Endothelial cell of hepatic sinusoid (primary cell): ENCODE measurements at regions not wholly inside any gene's neighbourhood (a gene's known extent, or its start where the extent isn't known, plus 50 kb on each side); places are given as distances from the start of the nearest gene placed in this dataset.

Experiments used
- in situ Hi-C: cut with HindIII; loops from 2 replicates; pipeline ENCODE4 v1.10.0; 2017; ENCODE audit warnings: low sequenced_read_pairs

GRCh38 chr1:238596703-238597102, 706.0 kb upstream of the ZP4 start:
- in situ Hi-C loops: no loop called here

DNA sequence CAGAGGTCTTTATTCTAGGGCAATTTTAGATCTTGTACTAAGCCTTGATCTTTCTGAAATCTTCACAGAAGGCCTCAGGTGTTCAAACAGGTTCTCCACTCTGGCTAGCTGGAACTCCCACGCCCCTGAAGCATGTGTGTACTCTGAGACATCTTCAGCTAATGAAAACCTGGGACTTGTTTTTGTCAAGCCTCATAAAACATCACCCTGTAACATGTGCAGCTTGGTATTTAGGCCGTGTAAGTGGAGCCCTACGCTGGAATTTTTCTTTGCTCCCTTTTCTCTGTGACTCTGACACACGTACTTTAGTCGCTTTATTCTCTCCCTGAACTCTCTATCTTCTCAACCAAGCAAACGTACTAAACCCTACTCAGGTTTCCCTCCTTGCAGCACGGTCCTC, 701.9 kb upstream of the ZP4 start:
- in situ Hi-C loops: no loop called here

GRCh38 chr1:238589843-238590435, 699.2 kb upstream of the ZP4 start:
- in situ Hi-C loops: no loop called here

GRCh38 chr1:238582816-238583215, 692.1 kb upstream of the ZP4 start:
- in situ Hi-C loops: no loop called here

- in situ Hi-C loops: no loop called here
Measured at GRCh38 chr1:238581332-238581731, 690.6 kb upstream of the ZP4 start.

GRCh38 chr1:238568735-238569134, 678.0 kb upstream of the ZP4 start:
- in situ Hi-C loops: no loop called here

DNA sequence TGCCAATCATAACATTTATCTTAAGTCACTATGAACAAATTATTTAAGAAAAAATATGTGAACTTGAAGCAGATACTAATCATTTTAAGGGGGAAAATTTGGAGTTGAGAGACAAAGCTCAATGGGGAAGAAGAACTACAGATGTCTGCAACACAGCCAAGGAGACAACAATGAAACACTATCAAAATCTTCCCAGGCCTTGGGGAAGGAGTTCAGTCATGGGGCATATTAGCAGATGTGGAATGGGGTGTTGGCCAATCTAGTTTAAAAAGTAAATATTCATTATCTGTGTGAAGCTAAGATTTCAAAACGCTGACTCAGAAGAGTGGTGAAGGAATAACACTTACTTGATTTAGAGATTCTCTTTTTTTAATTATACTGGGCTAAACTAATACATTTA, 671.6 kb upstream of the ZP4 start:
- in situ Hi-C loops: no loop called here

- in situ Hi-C loops: no loop called here
Measured at GRCh38 chr1:238558746-238559145, 668.0 kb upstream of the ZP4 start.

DNA sequence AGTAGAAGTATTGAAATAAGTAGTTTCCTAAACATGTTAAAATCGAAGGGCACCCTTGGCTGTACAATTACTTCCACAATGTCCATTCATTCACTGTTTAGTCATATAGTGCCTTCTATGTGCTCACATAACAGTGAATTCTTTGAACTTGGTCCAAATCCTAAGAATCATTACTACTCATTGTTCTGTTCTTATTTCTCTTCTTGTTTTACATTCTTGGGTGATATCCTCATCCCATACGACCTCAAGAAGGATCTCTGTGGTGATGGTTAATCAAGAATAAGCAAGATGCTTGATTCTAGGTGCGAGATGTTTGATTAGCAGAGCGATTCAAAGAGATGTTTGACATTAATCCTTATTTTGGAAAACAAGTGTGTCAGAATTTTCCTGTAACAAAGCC, 667.4 kb upstream of the ZP4 start:
- in situ Hi-C loops: no loop called here

DNA sequence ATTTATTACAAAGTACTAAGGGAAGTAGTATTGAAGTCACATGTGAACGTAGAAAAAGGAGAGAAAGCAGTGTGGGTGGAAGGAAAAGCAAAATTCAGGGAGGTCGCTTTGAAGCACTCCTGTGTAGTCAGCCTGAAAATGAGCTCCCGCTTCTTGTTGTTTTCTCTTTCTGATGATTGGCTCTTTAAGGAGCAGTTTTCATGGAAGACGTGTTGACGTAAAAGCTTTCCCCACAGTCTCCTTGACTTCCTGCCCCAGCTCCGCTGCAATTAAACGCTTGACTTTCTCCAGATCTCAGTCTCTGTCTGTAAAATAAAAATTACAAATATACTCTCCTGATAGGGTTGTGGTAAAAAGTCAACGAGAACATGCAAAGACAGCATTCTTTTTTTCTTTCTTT, 661.5 kb upstream of the ZP4 start:
- in situ Hi-C loops: no loop called here

GRCh38 chr1:238549137-238549536, 658.4 kb upstream of the ZP4 start:
- in situ Hi-C loops: no loop called here

DNA sequence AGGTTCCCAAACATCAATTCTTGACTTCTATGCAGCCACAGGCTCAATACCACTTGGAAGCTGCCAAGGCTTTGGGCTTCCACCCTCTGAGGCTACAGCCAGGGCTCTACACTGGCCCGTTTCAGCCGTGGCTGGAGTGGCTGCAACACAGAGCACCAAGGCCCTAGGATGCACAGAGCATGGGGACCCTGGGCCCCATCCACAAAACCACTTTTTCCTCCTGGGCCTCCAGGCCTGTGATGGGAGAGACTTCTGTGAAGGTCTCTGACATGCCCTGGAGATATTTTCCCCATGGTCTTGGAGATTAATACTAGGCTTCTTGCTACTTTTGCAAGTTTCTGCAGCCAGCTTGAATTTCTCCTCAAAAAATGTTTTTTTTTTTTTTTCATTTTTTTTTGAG, 655.4 kb upstream of the ZP4 start:
- in situ Hi-C loops: no loop called here

- in situ Hi-C loops: no loop called here
Measured at GRCh38 chr1:238537641-238538040, 646.9 kb upstream of the ZP4 start.

DNA sequence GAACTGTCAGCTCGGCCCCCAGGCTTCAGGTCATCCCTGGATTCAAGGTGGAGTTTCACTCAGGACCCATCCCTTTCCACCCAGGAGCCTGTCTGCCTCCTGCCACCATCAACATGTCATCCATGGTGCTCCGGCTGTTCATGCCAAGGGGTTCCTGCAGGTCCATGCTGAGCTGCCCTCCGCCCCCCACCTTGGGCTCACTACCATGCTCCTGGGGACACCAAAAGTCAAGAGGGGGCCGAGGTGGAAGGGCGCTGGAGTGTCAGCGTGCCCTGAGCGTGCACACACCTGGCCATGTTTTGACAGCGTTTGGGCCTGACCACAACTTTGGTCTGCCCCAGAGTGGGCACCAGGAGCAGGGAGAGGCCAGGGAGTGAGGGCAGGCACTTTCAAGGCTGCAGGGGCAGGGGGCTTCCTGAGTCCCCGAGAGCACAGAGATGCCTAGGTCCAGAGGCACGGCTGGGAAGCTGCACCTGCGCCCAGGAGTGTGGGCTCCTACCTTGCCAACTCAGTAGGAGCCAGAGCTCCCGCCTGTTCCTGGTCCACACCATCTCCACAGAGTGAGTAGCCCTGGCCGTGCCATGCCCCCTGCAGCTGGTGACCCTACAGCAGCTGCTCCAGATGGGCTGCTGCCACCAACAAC, 639.6 kb upstream of the ZP4 start:
- in situ Hi-C loops: no loop called here

GRCh38 chr1:238517711-238518110, 627.0 kb upstream of the ZP4 start:
- in situ Hi-C loops: no loop called here

GRCh38 chr1:238501290-238501689, 610.6 kb upstream of the ZP4 start:
- in situ Hi-C loops: no loop called here

DNA sequence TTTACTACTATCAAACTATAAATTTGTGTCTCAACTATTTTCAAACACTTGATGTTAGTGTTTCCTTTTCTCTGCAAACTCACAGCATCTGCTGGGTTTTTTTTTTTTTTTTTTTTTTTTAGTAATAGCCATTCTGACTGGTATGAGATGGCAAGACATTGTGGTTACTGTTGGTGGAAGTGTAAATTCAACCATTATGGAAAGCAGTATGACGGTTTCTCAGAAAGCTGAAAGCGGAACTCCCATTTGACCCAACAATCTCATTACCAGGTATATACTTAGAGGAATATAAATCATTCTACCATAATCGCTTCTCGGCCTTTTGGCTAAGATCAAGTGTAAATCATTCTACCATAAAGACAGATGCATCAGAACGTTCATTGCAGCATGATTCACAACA, 608.3 kb upstream of the ZP4 start:
- in situ Hi-C loops: no loop called here

DNA sequence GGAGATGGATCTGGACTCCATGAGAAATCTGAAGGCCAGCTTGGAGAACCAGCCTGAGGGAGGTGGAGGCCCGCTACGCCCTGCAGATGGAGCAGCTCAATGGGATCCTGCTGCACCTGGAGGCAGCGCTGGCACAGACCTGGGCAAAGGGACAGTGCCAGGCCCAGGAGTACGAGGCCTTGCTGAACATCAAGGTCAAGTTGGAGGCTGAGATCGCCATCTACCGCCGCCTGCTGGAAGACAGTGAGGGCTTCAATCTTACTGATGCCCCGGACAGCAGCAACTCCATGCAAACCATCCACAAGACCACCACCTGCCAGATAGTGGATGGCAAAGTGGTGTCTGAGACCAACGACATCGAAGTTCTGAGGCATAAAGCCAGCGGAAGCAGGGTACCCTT, 601.5 kb upstream of the ZP4 start:
- in situ Hi-C loops: no loop called here

DNA sequence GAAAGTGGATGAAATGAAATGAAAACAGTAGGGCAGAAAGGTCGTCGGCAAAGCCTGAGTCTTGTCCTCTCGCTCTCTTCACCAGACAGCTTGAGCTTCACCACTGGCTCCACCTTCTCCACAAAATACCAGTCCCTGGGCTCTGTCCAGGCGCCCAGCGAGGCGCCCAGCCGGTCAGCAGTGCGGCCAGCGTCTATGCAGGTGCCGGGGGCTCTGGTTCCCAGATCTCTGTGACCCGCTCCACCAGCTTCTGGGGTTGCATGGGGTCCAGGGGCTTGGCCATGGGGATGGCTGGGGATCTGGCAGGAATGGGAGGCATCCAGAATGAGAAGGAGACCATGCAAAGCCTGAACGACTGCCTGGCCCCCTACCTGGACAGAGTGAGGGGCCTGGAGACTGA, 600.5 kb upstream of the ZP4 start:
- in situ Hi-C loops: no loop called here

DNA sequence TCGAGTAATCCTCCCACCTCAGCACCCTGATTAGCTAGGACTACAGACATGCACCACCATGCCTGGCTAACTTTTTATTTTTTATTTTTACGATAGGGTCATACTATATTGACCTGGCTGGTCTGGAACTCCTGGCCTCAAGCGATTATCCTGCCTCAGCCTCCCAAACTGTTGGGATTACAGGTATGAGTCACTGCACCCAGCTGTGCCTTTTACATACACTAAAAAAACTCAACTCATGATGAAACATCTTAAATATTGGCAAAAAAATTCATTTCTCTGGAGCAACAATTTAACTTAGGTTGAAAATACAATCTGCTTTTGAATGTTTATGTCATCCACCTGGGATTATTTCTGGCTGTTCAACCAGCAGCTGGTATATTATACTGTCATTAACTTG, 598.3 kb upstream of the ZP4 start:
- in situ Hi-C loops: no loop called here

DNA sequence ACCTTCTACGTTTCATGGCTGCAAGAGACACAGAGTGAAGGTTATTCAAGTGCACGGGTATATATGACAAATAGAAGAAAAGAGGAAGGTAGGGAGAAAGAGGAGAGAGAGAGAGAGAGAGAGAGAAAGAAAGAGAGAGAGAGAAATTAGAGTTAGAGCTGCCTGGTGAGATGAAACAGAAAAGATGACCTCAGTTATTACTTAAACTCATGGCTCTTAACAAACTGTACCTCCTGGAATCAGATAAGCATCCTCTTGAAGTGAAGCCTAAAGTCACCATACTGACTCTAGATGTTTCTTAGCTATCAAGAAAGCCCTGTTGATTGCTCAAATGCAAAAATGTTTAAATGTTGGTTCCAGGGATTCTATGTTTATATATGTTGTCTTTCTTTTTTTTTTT, 597.7 kb upstream of the ZP4 start:
- in situ Hi-C loops: no loop called here

- in situ Hi-C loops: no loop called here
Measured at GRCh38 chr1:238487931-238488330, 597.2 kb upstream of the ZP4 start.

- in situ Hi-C loops: no loop called here
Measured at GRCh38 chr1:238485912-238486209, 595.1 kb upstream of the ZP4 start.
